Medulla oblongata (tissue), 1 donor: ENCODE measurements at regions not wholly inside any gene's neighbourhood (a gene's known extent, or its start where the extent isn't known, plus 50 kb on each side); places are given as distances from the start of the nearest gene placed in this dataset.

Experiments used
- DNase-seq: peaks from one replicate; pipeline ENCODE4 v3.0.0-alpha.2; 2015; ENCODE audit errors: extremely low spot score

DNA sequence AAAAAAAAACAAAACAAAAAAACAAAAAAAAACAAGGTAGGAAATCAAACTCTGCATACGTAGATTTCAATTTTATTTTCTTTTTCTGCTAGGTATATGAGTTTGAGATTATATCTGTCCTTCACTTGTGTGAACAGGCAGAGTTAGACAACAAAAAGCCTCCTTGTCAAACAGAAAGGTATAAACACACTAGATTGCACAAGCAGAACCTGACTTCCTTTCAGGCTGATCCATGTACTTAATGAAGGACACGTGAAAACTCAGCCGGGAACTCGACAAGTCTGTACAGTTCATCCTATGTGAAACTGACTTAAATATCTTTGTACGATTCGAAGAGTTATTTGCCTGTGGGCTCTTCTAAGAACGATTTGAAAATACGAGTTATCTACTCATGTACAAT lies 254.1 kb downstream of the ARL4A start:
- DNase-seq: no peak

- no peak for DNase-seq
Measured at GRCh38 chr7:12942609-12943008, 255.2 kb downstream of the ARL4A start.

DNA sequence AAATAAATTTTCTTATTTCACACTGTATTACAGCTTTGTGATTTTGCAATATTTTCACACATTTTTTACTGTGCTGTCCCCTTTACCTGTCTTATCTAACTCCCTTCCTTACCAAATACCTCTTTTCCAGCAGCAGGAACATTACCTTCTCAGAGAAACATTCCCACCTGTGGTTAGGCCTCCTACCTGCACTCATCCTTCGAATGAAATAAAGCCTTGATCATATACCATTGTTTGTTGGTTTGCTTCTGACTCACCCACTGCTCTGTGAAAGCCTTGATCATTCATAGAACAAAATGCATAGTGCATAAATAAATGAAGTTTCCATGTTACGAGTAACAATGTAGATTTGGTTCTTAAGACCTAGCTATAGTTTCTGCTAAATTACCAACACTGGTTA lies 256.3 kb downstream of the ARL4A start:
- DNase-seq: no peak

DNA sequence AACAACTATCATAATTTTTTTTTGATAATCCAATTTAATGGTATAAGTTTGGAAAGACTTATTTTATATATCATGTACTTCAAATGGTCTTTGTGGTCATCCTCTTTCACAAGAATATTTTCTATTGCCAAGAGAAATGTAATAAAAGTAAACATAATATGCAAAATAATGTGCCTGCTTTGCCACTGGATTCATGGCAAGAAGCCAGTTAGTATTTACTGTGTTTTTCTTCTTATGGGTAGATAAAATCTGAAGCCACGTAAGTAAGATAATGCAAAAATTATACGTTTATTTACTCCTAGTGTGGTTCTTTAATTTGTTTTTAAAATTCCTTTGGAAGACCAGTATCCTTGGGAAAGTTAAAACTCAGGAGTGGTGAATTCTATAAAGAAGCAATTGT lies 258.5 kb downstream of the ARL4A start:
- no peak for DNase-seq

- no peak for DNase-seq
Measured at GRCh38 chr7:12947465-12947864, 260.0 kb downstream of the ARL4A start.

GRCh38 chr7:12949060-12949931 lies 261.9 kb downstream of the ARL4A start:
- peak; percentile 36 for DNase-seq

DNA sequence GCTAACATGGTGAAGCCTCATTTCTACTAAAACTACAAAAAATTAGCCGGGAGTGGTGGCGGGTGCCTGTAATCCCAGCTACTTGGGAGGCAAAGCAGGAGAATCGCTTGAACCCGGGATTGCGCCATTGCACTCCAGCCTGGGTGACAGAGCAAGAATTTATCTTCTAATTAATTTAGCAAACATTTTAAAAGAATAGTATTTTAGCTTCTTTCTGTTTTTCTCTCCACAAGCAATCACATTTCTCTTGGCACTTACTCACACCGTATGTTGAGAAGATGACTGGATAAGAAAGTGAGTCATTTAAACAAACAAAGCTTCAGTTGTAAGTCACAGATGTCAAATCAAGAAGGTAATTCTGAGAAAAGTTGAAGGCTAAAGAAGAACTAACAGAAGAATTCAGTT lies 264.0 kb downstream of the ARL4A start:
- no peak for DNase-seq

DNA sequence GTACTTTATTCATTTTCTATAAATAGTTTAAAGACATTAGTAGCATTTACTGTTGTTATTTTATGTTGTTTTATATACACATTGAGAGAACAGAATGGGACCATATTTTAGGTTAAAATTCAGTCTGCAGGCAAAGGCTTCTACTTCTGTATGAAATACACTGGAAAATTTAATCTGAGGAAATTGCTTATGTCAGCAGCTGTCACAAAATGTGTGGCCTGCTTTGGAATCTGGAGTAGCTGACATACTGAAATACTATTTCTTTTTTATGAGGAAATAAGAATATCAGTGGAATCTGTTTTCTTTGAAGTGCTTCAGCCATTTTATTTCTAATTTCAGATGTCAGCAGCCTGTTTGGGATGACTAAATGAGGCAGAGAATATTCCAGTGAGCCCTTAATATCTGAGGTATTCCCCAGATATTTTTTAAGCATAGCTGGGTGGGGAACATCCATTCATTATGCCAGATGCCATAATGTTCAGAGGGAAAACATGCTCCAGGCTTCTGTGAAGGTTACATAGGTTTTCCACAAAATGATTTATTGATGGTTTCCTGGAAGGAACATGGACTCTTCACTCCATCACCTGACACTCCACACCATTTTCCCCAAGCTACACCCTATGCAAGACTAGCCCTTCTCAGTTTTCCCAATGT lies 267.1 kb downstream of the ARL4A start:
- DNase-seq: no peak

GRCh38 chr7:12957487-12957886 lies 270.1 kb downstream of the ARL4A start:
- DNase-seq: no peak

GRCh38 chr7:12961910-12962480 lies 274.6 kb downstream of the ARL4A start:
- DNase-seq: no peak

DNA sequence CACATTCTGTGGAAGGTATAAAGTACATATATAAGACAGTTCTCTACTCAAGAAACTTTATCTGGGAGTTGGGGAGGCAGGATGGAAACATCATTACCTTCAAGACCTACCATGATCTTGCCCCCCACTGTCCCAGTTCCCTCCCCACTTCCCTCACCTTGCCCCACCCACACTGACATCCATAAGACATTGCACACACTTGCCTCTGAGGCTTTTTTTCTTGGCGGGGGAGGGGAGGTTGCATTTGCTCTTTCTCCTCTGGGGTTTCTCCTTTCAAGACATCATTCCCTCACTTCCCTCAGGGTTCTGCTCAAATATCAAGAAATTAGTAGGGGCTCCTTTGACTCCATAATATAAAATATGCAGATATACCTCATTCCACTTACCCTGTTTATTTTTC lies 276.0 kb downstream of the ARL4A start:
- DNase-seq: no peak

DNA sequence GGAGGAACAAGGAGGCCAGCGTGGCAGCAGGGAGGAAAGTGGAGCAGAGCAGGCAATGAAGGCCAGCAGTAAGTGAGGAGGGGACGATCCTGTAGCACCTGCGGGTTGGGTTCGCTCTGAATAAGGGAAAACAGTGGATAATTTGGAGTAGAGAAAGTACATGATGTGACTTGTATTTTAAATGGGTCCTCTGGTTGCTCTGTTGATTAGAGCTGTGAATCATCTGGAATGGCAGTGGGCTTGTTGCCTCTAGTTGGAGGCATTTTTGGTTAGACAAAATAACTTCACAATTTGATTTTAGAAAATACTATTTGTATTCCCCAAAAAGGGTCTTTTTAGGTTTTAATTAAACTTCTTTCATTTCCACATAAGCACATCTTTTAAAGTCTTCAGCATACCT lies 277.4 kb downstream of the ARL4A start:
- DNase-seq: no peak

DNA sequence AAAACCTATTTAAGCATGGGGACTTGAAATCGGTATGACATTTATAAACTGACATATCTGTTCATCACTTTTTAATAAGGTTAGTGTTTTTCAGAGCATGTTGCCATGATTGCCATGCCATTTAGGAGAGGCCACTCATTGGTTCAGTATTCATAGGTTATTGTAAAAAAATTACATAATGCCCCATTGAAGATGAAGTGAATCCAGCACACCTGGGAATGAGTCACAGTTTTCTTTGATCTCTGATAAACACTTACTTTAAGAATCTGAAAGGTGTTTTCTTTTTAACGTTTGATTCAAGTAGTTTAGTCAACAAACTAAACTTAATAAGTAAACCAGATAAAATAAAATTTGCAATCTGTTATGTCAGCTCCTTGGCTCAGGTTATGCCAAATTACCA lies 278.3 kb downstream of the ARL4A start:
- DNase-seq: no peak

DNA sequence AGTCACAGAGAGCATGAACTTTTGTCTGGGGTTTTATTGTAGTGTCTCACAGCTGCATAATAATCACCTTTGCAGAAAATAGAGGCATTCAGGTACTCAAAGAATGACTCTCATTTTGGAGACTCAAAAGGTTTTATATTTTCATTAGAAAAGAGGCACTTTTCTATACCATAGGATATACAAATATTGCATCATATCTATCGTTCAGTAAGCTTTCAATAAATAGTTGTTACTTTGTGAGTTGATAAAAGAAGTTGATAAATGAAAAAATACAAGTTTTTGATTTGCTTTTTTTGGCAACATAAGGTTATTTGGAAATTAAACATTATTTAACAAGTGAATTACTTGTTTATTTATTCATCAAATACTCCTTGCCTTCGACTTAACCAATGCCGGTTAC lies 279.9 kb downstream of the ARL4A start:
- no peak for DNase-seq

DNA sequence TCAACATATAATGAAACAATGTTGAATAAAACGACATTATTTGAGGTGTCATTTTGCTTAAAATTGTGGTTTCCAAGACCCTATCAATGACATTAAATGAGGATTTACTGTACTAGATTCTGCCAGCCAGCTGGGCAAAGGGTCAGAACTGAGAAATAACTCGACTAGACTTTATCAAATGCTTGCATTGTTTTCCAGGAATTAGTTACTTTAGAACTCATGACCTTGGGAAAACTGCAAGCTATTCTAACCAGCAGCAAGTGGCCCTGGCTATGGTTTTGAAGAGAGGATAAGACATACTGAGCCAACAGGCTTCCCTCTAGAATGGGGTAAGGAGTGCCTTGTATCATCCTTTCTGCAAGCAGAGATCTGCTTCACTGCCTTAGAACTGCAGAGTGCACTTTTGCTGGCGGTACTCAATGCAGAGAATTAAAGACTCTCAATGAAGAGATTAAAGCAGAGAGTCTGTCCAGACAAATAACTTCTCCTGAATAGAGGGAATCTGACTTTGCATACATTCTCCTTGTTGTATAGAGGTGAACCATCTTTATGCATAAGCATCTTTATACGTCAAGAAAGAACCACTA lies 281.5 kb downstream of the ARL4A start:
- no peak for DNase-seq

- DNase-seq: no peak
Measured at GRCh38 chr7:12970626-12971025, 283.2 kb downstream of the ARL4A start.

DNA sequence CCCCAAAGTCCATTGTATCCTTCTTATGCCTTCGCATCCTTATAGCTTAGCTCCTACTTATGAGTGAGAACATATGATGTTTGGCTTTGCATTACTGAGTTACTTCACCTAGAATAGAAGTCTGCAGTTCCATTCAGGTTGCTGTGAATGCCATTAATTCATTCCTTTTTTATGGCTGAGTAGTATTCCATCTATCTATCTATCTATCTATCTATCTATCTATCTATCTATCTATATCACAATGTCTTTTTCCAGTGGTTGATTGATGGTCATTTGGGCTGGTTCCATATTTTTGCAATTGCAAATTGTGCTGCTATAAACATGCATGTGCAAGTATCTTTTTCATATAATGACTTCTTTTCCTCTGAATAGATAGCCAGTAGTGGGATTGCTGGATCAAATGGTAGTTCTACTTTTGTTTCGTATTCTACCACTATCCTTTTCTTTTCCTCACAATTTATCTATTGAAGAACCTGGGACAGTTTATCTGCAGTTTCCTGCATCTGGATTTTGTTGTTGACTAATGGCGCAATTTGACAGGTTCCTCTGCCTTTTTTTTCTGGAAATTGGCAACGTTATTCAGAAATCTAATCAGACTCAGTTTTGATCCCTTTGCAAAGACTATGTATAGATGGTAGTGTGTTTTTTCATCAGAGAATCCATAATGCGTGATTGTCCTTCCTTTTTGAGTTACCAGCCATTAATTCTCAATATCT lies 287.2 kb downstream of the ARL4A start:
- DNase-seq: no peak

- no peak for DNase-seq
Measured at GRCh38 chr7:12975412-12975811, 288.0 kb downstream of the ARL4A start.

GRCh38 chr7:12979181-12979580 lies 291.7 kb downstream of the ARL4A start:
- no peak for DNase-seq

DNA sequence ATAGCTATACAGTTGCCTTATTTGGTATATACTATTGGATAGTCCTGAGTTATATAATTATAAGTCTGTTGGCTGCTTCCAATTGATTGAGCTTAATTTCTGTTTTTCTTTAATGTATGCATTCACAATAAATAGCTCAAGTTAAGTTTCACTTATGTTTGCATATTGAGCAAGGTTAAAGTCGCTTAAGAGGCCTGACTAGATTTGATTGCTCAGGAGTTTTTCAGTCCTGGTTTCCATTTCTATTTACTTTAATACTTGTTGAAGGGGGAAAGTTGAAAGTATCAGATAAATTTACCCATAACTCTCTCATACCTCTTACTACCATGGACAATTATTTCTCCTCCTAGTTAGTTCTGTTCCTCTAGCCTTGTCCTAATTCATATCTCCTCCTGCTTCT lies 294.7 kb downstream of the ARL4A start:
- DNase-seq: no peak

GRCh38 chr7:12984117-12984516 lies 296.7 kb downstream of the ARL4A start:
- no peak for DNase-seq

GRCh38 chr7:12985228-12985627 lies 297.8 kb downstream of the ARL4A start:
- no peak for DNase-seq
